OCI-LY7 (cell line): ENCODE measurements at regions not wholly inside any gene's neighbourhood (a gene's known extent, or its start where the extent isn't known, plus 50 kb on each side); places are given as distances from the start of the nearest gene placed in this dataset.
A peak's percentile ranks its signal among the peaks of the same experiment; 100 is the strongest.
"Not testable (repeated sequence)": the region's sequence is repeated elsewhere in the genome, so short reads cannot be mapped to it uniquely, and the experiment has no call there.

Source experiments
- BruUV-seq: library from RNA; stranded (reverse); fragments of 400-500 nt; replicated peaks from 2 replicates; lab custom pipeline; 2021; lab: Mats Ljungman, UMichigan
- CTCF ChIA-PET: fragments of 300-600 bp; sonication (Branson Sonifier 250); formaldehyde crosslinking; loops from one replicate; lab custom pipeline; 2022; ENCODE audit warnings: antibody characterized with exemption; ENCODE audit not compliant: unreplicated experiment; lab: Charles Lee
- POLR2A ChIA-PET: fragments of 300-600 bp; sonication (Branson Sonifier 250); formaldehyde crosslinking; loops from one replicate; lab custom pipeline; 2022; ENCODE audit warnings: antibody characterized with exemption; lab: Charles Lee
- DNase-seq: peaks from one replicate; pipeline ENCODE4 v3.0.0-alpha.2; 2015; ENCODE audit warnings: low spot score
- H2AFZ ChIP-seq: fragments of 200-600 bp; sonication (generic), shearing (Covaris generic); 2 replicates; pipeline ENCODE4 v1.6.1; 2014; ENCODE audit warnings: mild to moderate bottlenecking, antibody characterized with exemption, low read length, moderate library complexity
- H3K27ac ChIP-seq: fragments of 200-600 bp; sonication (generic); 2 replicates; pipeline ENCODE4 v1.5.1; 2014; ENCODE audit warnings: mixed run types, low read depth, mild to moderate bottlenecking, moderate library complexity, low read length, inconsistent platforms; ENCODE audit not compliant: poor library complexity, severe bottlenecking
- H3K36me3 ChIP-seq: fragments of 200-600 bp; sonication (generic); 2 replicates; pipeline ENCODE4 v1.6.1; 2014; ENCODE audit warnings: mild to moderate bottlenecking, antibody characterized with exemption, low read length, moderate library complexity, mixed read lengths; ENCODE audit not compliant: insufficient read depth
- H3K4me1 ChIP-seq: fragments of 200-600 bp; sonication (generic); 2 replicates; pipeline ENCODE4 v1.5.1; 2014; ENCODE audit warnings: mild to moderate bottlenecking, low read length; ENCODE audit not compliant: insufficient read depth, poor library complexity, severe bottlenecking
- H3K4me2 ChIP-seq: fragments of 200-600 bp; sonication (generic); 2 replicates; pipeline ENCODE4 v1.6.1; 2014; ENCODE audit warnings: mild to moderate bottlenecking, low read length
- H3K4me3 ChIP-seq: fragments of 200-600 bp; sonication (generic); 2 replicates; pipeline ENCODE4 v1.5.1; 2014; ENCODE audit warnings: mild to moderate bottlenecking, low read depth, low read length; ENCODE audit not compliant: poor library complexity, severe bottlenecking
- H3K79me2 ChIP-seq: fragments of 200-600 bp; sonication (generic); 2 replicates; pipeline ENCODE4 v1.6.1; 2016; ENCODE audit warnings: low read depth, mild to moderate bottlenecking, low read length, moderate library complexity, mixed read lengths; ENCODE audit not compliant: insufficient read depth
- H3K9me2 ChIP-seq: fragments of 200-600 bp; sonication (generic); 2 replicates; pipeline ENCODE4 v1.6.1; 2016; ENCODE audit warnings: mild to moderate bottlenecking, low read length, mixed read lengths; ENCODE audit not compliant: insufficient read depth
- H3K9me3 ChIP-seq: fragments of 200-600 bp; sonication (generic); 2 replicates; pipeline ENCODE4 v1.6.1; 2014; ENCODE audit warnings: mild to moderate bottlenecking, mixed run types, low read length, mixed read lengths
- H4K20me1 ChIP-seq: fragments of 200-600 bp; sonication (generic); 2 replicates; pipeline ENCODE4 v1.6.1; 2014; ENCODE audit warnings: mild to moderate bottlenecking, antibody characterized with exemption, low read length, moderate library complexity, mixed read lengths; ENCODE audit not compliant: insufficient read depth
- CTCF ChIP-seq: fragments of 200-600 bp; sonication (generic); conservative IDR thresholded peaks from 2 replicates; pipeline ENCODE4 v1.5.1; 2014; ENCODE audit warnings: mild to moderate bottlenecking, antibody characterized with exemption, low read length, moderate library complexity, mixed read lengths
- EZH2phosphoT487 ChIP-seq: fragments of 200-600 bp; sonication (generic); IDR thresholded peaks from 2 replicates; pipeline ENCODE4 v1.6.1; 2018; ENCODE audit warnings: low read depth, borderline replicate concordance, mild to moderate bottlenecking, mixed run types, antibody characterized with exemption, low read length, moderate library complexity, mixed read lengths
- intact Hi-C: fragments of 100-400 bp; cut with micrococcal nuclease; formaldehyde crosslinking; loops from one replicate; pipeline ENCODE4 v1.10.0; 2022; ENCODE audit not compliant: unreplicated experiment

GRCh38 chr2:31764169-31764568 lies 183.4 kb upstream of the SRD5A2 start:
- ChIA-PET CTCF (no interaction called here), POLR2A (no interaction called here)
- DNase-seq, result no peak

GRCh38 chr2:31762085-31762484 lies 181.3 kb upstream of the SRD5A2 start:
- H3K27ac ChIP-seq, result no peak overlapping the region
- no peaks in the 10 kb centered on the region for H3K9me2 ChIP-seq
- intact Hi-C loops, result no loop called here
- no peaks in the 10 kb centered on the region for H3K4me1 ChIP-seq
- no TSS peak for BruUV-seq
- H3K9me3 ChIP-seq, result no peaks in the 10 kb centered on the region
- H3K79me2 ChIP-seq, result no peaks in the 10 kb centered on the region
- TF ChIP-seq EZH2phosphoT487 (no peak), CTCF (0 out of 2 replicates have a peak, but pooled peaks have one; percentile 17)
- no peak overlapping the region for H3K4me3 ChIP-seq
- no peak overlapping the region for H3K4me2 ChIP-seq
- DNase-seq, result no peak
- ChIA-PET POLR2A (no interaction called here), CTCF (no interaction called here)
- no peak overlapping the region for H2AFZ ChIP-seq
- H4K20me1 ChIP-seq, result no peaks in the 10 kb centered on the region
- no peaks in the 10 kb centered on the region for H3K36me3 ChIP-seq

More at GRCh38 chr2:31764169-31764568, 183.4 kb upstream of the SRD5A2 start:
- H3K4me2 ChIP-seq, result no peak overlapping the region
- no peak overlapping the region for H2AFZ ChIP-seq
- H3K27ac ChIP-seq, result no peak overlapping the region
- no peak overlapping the region for H3K4me3 ChIP-seq
- intact Hi-C loops, result no loop called here
- no peaks in the 10 kb centered on the region for H3K9me3 ChIP-seq
- BruUV-seq, result no TSS peak
- H3K36me3 ChIP-seq, result no peaks in the 10 kb centered on the region
- TF ChIP-seq EZH2phosphoT487 (no peak), CTCF (no peak)
- no peaks in the 10 kb centered on the region for H3K79me2 ChIP-seq
- H3K9me2 ChIP-seq, result no peaks in the 10 kb centered on the region
- H4K20me1 ChIP-seq, result no peaks in the 10 kb centered on the region
- no peaks in the 10 kb centered on the region for H3K4me1 ChIP-seq

- CTCF ChIA-PET, DNase-seq, BruUV-seq, H3K4me1 ChIP-seq, H3K79me2 ChIP-seq, H3K27ac ChIP-seq, H3K4me3 ChIP-seq, H3K4me2 ChIP-seq, H4K20me1 ChIP-seq, H3K9me2 ChIP-seq, intact Hi-C loops, H3K9me3 ChIP-seq, H2AFZ ChIP-seq, H3K36me3 ChIP-seq: not testable (repeated sequence)
- POLR2A ChIA-PET, result interaction anchor here (0.8 kb wide), 1 partner anchor 192 kb away, joined by 3 read pairs; no protein-coding TSS in a partner anchor
Measured at GRCh38 chr2:31757351-31757750, 176.6 kb upstream of the SRD5A2 start.

- H3K4me3 ChIP-seq, H3K27ac ChIP-seq, H3K9me2 ChIP-seq, H2AFZ ChIP-seq, POLR2A ChIA-PET, H3K9me3 ChIP-seq, H4K20me1 ChIP-seq, H3K79me2 ChIP-seq, BruUV-seq, H3K4me2 ChIP-seq, H3K4me1 ChIP-seq, intact Hi-C loops, H3K36me3 ChIP-seq, DNase-seq, CTCF ChIA-PET: not testable (repeated sequence)
Measured at GRCh38 chr2:31748746-31749145, 168.0 kb upstream of the SRD5A2 start.
